GM21528 (cell line): ENCODE measurements at regions not wholly inside any gene's neighbourhood (a gene's known extent, or its start where the extent isn't known, plus 50 kb on each side); places are given as distances from the start of the nearest gene placed in this dataset.

ENCODE experiments used
- ATAC-seq: cut with Tn5 transposase; IDR thresholded peaks from one replicate; pipeline ENCODE4 v1.9.1; 2021; ENCODE audit warnings: mild to moderate bottlenecking, moderate library complexity; ENCODE audit not compliant: unreplicated experiment, low FRiP score

DNA sequence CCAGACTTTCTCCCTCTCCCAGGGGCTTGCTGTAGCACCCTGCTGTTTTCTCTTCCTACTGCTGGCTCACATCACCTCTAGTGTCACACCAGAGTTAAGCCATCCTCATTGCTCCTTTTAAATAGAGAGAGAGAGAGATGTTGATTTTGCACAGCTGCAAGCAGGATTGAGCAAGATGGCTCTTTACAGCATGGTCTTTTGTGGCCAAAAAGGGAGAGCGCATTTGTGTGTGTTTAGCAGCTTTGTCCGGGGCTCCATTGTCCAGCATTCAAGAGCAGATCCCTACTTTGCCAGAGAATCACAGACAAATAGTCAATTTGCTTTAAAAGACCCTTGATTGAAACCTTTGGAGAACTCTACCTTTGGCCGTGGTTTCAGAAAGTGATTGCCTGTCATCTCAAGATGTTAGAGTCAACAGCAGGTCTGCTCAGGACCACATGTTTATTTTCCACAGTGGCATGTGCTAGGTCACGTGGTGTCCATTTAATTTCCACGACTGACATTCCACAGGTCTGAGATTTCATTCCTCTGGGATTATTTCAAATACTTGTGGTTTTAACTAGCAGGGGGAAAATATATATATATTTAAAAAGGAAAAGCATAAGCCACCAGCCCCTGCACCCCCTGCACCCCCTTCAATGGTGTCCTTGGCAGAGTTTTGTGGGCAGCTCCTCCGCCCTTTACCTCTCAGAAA, 359.9 kb upstream of the SLC14A2 start:
- no peak for ATAC-seq

DNA sequence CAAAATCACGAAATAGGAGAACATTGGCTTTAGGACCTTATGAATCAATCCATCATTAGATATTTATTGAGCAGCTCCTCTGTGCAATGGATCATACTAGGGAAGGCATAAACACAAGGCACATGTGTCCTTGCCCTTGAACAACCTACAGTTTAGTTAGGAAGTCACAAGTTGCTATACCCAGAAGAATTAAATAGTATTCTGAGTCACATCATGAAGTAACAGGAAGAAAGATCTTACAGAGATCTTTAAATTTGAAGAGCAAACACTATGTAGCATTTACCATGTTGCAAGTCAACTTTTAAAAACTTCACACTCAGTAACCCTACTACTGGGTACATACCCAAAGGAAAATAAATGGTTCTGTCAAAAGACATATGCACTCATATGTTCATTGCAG, 355.2 kb upstream of the SLC14A2 start:
- ATAC-seq, result no peak

- ATAC-seq, result no peak
Observed at GRCh38 chr18:45266023-45266422, 349.3 kb upstream of the SLC14A2 start.

DNA sequence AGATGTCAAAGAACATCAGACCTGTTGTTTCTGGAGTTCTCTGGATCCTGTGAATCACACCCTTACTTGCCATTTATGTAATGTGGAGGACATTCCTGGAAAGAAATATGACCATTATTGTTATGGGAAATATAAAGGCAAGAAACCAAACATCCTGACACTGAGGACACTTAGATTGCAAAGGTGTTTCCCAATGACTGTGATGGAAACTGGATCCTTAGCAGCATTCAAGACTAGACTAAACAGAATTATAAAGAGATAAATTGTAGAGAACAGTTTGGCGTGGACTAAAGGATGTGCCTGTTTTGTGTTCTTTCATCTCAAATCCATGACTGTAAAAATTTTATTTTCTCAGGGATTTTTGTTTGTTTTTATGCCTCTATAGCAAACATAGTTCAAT, 347.7 kb upstream of the SLC14A2 start:
- no peak for ATAC-seq

DNA sequence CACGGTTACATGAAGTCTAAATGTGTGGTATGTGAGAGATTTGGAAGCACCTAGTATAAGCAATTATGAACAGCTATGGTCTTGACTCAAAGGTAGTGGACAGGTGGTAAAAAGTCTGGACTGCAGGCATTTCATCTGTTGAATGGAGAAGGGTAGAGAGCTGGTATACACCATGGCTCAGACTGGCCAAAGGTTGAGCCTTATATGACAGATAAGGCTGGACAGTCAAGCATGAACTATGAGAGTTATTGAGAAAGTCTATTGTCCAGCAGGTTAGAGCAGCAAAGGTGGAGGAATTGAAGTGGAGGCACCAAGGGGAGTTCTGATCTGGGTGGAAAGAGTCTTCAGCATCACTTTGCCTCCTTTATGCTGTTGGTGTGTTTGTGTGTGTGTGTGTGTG, 346.7 kb upstream of the SLC14A2 start:
- no peak for ATAC-seq

DNA sequence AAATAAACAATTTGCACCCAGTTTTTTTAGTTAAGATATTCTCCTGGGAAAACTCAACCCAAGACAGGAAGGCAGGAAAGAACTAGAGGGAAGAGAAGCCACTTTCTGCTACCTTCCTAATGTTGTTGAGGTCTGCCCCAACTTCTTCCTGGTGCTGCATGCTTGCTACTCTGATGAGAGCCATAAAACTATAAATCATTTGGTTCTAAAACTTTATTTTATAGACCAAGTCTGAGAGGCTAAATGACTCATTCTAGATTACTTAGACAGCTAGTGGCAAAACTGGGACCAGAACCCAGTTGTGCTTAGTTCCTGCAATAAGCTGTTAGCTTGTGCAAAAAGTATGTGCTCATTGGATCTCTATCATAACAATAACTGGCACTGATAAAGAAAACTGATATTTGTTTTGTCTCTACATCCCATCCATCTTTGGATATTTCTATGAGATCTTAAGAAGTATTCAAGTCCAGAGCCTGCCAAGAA, 344.9 kb upstream of the SLC14A2 start:
- ATAC-seq, result no peak

DNA sequence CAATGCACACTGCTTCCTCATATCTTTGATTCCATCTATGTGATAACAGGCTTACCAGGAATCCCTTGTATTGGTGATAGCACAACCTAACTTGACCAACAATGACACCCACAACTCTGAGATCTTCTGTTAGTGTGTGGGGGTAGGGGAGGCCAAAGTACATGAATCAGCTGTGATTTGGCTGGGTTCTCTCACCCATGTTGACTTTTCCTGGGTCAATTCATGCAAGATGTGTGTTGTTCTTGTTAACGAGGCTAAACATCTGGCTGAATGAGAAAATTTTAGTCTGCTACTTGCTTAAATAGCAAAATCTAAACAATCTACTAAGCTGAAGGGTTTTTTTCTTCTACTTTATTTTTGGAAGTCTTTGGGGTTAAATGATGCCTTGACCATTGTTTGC, 341.2 kb upstream of the SLC14A2 start:
- no peak for ATAC-seq

- ATAC-seq, result no peak
Observed at GRCh38 chr18:45275367-45276113, 339.7 kb upstream of the SLC14A2 start.

GRCh38 chr18:45276878-45277277, 338.4 kb upstream of the SLC14A2 start:
- ATAC-seq, result no peak

- ATAC-seq, result no peak
Observed at GRCh38 chr18:45277908-45278307, 337.4 kb upstream of the SLC14A2 start.

DNA sequence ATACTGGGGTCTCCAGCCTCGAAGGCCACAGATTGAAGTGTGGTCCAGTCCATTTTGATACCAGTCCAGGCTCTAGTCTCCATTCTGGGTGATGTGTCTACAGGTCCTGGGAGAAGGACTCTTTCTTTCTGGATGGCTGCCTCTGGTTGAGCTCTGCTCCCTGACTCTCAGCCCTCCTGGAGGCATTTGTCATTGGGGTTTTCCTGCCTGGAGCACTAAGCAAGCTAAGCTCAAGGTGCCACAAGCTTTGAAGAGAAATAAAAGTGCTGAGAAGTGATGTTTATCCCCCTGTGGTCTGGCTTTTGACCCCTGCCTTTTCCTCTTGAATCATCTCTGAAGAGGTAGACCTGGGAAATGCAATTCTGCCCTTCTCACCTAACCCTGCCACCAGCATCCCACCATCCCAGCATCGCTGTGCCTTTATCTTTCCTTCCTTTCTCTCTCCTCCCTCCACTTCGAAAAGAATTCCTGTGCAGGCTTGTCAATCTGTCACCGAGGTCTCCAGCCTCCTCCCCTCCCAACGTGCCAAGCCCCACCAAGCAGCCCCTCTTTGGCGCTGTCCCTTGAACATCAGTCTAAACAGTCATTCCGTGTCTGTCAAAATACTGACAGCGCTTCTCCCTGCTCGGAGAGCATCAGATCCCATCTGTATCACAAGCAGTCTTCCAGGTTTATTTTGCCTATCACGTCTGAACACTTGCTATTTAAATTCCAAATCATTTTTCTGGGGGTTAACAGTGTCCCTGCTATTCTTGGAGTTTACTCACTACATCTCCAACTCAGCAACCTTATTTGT, 334.6 kb upstream of the SLC14A2 start:
- no peak for ATAC-seq

GRCh38 chr18:45282101-45282812, 333.0 kb upstream of the SLC14A2 start:
- no peak for ATAC-seq

- no peak for ATAC-seq
Observed at GRCh38 chr18:45284174-45284573, 331.1 kb upstream of the SLC14A2 start.

DNA sequence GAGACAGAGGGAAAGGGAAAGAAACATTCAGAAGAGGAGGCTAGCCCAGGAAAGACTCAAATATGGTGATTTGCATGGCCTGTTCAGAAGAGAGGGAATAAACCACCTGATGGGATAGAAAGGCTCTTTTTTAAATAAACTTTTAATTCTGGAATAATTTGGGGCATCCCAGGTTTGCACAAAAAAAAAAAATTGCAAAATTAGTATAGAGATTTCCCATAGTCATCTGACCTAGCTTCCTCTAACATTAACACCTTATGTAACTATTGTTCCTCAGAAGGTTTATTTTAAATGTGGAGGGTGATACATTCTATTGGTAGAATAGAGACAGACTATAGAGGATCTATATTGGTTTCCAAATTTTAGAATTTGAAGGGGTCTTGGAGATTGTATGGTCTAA, 330.4 kb upstream of the SLC14A2 start:
- no peak for ATAC-seq

DNA sequence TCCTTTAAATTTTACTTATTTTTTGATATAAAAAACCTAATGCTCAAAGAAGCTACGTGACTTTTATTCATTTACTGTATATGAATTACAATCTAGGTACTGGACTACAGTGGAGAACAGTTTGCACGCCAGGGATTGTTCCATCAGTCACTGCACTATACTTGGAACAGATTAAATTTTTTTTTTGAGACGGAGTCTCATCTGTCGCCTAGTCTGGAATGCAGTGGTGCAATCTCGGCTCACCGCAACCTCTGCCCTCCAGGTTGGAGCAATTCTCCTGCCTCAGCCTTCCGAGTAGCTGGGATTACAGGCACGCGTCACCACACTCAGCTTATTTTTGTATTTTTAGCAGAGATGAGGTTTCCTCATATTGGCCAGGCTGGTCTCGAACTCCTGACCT, 330.0 kb upstream of the SLC14A2 start:
- ATAC-seq, result no peak

DNA sequence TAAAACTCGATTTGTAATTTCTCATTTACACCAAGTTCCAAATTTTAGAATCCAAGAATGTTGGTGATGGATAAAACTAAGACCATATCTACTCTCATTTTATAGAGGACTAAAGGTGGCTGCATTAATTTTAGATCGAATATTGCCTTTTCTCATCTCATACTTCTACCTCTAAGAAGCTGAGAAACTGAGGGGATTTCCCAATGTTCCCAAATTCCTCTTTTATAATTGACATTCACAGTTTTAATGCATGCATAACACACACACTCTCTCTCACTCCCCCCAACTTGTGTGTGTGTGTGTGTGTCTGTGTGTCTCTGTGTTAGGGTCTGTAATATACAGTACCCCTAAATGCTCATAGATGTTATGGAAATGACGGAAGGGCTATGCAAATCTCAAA, 328.8 kb upstream of the SLC14A2 start:
- no peak for ATAC-seq

DNA sequence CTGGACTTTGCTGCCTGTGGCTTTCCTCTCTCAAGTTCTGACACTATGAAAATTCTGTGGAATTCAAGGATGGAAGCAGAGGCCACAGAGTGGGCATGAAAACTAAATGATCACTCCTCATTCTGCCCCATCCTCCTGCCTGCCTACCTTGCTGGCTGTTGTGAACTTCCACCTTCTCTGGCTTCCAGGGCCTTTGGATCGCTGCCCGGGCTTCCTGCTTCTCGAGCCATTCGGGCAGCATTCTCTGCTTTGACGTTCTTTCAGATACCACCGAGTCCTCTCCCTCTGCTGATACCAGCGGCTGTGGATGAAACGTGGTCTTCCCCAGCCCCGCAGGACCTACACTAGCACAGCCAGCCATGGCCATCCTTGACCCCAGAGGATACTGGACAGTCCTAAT, 327.7 kb upstream of the SLC14A2 start:
- ATAC-seq, result no peak

- no peak for ATAC-seq
Observed at GRCh38 chr18:45290364-45290763, 324.9 kb upstream of the SLC14A2 start.

DNA sequence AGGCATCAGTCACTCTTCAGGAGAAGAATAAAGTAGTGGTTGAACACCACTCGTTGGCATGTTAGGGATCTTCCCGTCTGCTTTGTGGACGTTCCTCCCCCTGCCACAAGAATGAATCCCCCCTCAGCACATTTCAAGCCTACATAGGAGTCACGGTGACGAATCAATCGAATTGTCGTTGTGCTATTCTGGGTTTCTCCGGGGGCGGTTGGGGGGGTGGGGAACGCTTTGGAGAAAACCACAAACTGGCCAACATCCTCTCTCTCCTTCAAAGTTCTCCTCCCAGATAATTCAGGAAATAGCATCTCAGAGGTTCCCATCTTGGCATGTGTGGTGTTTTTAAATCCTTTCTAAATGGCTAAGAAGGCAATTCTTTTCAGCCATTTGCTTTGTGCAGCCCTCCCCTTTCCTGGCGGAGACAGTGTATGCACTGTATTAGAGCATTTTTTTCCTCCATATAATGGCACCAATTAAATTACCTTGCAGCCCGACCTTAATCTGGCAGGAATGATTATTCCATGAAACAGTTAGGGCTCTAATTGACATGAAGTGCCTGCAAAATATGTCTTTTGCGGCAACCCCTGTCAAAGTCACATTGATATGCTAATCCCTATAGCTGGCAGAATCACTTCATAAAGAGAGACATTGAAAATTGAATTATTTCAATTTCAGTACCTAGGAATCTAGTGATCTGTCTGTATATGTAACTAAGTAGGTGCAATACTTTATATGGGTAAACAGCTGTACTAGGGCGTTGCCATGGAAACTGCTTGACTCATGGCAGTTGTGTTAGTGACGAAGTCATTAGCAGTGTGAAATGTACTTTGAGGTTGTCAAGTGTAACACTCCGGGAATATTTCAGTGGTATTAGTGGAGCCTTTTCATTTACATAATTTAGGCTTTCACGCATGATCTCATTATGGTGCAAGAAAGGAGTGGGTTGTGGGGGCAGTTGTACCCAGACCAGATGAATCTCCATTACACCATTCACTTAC, 323.4 kb upstream of the SLC14A2 start:
- no peak for ATAC-seq

- no peak for ATAC-seq
Observed at GRCh38 chr18:45295388-45295787, 319.9 kb upstream of the SLC14A2 start.
